Left ventricle myocardium superior (tissue), 1 donor: ENCODE measurements at regions not wholly inside any gene's neighbourhood (a gene's known extent, or its start where the extent isn't known, plus 50 kb on each side); places are given as distances from the start of the nearest gene placed in this dataset.
"Not testable (repeated sequence)": the region's sequence is repeated elsewhere in the genome, so short reads cannot be mapped to it uniquely, and the experiment has no call there.

Experiments
- ATAC-seq: fragments of 200-7000 bp; cut with Tn5 transposase; one replicate; pipeline ENCODE4 v1.9.1; 2020; ENCODE audit warnings: mild to moderate bottlenecking, moderate library complexity
- DNase-seq: peaks from one replicate; pipeline ENCODE4 v3.0.0-alpha.2; 2020
- intact Hi-C: fragments of 100-400 bp; cut with micrococcal nuclease; formaldehyde crosslinking; loops from one replicate; pipeline ENCODE4 v1.11.0; 2022
- donor health status: DM: no; HTN: yes; CAD: no; lungs with severe emphysema.

DNA sequence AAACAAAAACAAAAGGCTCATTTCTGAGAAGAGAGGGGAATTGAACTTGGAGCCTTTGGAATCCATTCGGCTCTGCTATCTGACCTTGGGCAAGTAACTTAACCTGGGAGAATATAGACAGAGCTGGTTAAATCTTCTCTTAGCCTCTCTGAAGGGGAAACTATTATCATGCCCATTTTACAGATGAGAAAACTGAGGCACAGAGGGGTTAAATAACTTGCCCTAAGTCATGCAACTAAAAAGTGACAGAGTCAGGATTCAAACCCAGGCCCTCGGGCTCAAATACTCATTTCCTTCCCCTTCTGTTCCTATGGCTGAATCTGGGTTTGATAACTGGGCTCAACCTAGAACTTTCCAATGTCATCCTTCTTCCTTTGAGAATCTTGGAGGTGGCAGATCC, 291.3 kb upstream of the MSX2 start:
- DNase-seq, result no peak
- no peak for ATAC-seq
- intact Hi-C loops, result no loop called here

DNA sequence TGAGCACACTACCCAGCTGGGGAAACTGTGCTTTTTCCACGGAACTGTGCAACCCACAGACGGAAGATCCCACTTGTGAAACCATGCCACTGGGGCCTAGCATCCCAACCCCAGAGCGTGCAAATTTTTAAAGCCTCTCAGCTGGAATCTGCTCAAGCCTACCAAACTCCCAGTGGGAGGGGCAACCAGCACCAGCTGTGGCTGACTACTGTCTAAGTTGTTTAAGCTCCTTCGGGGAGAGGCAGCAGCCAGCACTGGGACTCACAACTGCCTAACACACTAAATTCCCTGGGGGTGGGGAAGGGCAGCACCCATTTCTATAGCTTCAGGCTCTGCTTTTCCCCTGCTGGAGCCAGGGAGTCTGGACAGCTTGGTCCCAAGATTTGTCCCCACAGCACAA, 287.6 kb upstream of the MSX2 start:
- intact Hi-C loops, result no loop called here
- DNase-seq (no peak), ATAC-seq (no peak)

DNA sequence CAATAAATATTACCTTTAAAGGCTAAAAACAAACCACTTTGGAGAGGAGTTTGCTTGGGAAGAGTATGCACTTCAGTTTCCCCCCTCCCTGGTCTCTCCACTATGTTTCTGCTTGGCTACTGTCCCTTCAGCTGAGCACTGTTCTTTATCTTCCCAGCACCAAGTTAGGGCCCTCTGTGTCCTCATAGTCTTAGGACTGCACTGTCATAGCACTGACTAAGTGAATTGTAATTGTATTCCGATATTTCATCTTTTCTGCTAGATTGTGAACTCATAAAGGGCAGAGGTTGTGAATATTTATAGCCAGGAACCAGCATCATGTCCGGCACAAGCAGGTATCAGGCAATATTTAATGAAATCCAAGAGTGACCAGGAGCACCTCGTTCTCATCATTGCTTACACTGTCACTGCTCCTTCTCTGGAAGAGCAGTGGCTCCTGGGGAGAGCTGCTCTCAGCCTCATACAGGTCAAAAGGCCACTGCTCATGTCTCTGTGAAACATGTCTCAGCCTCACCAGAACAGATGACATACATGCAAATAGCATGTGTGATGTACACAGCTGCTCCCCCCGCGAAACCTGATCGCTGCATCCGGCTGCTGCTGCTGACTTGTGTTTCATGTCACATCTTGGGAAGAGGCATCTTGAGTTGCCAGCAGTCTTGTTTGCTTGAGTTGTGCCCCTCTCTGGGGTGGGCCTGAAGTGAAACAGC, 279.7 kb upstream of the MSX2 start:
- no peak for DNase-seq
- no peak for ATAC-seq
- intact Hi-C loops, result no loop called here

DNA sequence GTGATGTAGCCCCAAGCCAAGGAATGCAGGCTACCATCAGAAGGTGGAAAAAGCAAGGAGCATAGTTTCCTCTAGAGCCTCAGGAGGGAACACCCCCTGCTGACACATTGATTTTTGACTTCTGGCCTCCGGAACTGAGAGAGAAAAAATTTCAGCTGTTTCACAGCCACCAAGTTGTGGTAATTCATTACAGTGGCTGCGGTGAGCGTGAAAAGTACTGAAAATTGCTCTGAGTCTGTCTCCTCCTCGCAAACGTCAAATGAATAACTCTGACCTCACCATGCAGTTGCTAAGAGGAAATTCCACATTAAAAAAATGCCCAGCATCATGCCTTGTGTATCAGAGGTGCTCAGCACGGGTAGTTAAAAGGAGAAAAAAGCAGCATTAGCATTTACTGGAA, 277.9 kb upstream of the MSX2 start:
- DNase-seq, result no peak
- intact Hi-C loops, result no loop called here
- no peak for ATAC-seq

DNA sequence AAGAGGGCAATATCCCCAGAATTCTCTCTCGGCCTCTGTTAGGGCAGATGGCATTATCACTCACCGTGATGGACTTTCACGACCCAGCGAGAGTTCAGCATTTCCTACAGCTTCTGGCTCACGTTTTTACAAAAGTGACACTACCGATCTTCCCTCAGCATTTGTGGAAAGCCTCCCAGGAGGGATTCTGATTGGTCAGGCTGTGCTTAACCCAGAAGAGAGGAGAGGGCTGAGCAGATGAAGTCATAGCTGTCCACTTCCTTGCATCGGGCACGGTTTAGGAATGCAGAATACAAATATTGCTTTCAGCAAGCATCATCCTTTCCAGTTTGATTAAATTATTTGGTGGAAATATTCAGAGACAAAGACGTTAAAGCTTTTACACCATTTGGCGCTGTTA, 277.4 kb upstream of the MSX2 start:
- intact Hi-C loops, result no loop called here
- DNase-seq (no peak), ATAC-seq (no peak)

DNA sequence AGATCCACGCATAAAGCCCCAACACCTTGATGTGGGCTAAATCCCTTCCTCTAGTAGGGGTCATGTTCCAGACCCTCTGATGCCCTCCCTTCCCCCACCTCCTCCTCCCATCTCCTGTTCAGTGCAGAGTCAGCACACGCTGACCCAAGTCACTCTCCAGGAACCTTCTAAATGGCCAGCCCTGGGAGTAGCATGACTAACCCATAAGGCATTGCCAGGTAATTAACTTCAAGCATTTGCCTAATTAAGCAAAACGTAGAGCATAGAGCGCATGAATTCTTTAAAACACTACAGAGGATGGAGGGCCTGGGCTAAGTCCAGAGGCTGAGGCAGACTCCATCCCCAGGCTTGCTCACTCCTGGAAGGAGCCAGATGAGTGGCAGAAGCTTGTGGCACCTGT, 276.3 kb upstream of the MSX2 start:
- intact Hi-C loops, result no loop called here
- no peak for DNase-seq
- no peak for ATAC-seq

DNA sequence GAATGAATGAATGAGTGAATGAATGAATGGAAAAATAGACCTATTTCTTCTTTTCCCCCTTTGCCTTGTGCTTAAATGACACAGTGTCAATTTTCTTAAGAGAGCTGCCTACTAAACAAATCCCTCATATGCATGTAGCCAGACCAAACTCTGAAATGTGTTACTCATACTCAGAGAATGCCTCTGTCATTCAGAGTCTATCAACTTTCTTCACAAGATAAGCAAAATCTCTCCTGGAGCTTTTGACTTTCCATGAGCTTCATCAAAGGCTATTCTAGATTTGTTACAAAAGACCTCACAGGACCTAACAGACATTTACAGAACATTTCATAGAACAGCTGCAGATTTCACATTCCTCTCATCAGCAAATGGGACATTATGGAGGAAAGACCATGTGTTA, 275.7 kb upstream of the MSX2 start:
- no peak for ATAC-seq
- intact Hi-C loops, result no loop called here
- no peak for DNase-seq

DNA sequence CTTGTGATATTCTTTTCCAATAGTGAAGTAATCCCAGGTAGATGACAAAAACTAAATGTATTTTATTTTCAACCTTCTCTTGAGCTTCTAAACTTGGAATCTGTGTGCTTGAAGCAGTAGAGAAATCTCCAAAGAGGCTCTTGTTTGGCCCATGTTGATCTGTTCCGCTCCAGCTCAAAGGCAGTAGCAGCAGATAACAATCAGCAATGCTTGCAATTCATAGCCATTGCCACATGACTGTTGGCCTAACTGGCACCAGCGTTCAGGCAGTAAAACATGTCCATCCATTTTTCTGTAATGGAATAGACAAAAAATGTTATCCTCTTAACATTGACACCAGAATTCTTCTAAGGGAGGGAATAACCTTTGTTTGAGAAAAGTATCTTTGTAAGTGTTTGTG, 270.7 kb upstream of the MSX2 start:
- DNase-seq, result no peak

DNA sequence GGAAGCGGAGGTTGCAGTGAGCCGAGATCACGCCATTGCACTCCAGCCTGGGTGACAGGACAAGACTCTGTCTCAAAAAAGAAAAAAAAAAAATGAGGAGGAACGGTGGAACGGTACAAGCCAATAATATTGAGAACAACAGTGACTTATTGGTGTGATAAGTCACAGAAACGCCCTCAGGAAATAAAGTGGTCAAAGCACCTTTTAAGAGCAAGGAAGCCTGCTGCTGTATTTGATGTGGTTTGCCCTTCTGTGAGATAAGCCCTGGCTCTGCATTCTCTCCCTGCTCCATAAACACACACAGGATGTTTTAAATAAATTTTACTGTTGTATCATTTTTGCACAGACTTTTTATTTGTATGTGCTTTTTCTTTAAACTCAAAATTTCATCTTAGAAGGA, 269.9 kb upstream of the MSX2 start:
- DNase-seq (no peak), ATAC-seq (no peak)
- intact Hi-C loops, result no loop called here

More for the DNA sequence above, 270.7 kb upstream of the MSX2 start:
- intact Hi-C loops, result no loop called here
- ATAC-seq, result no peak

DNA sequence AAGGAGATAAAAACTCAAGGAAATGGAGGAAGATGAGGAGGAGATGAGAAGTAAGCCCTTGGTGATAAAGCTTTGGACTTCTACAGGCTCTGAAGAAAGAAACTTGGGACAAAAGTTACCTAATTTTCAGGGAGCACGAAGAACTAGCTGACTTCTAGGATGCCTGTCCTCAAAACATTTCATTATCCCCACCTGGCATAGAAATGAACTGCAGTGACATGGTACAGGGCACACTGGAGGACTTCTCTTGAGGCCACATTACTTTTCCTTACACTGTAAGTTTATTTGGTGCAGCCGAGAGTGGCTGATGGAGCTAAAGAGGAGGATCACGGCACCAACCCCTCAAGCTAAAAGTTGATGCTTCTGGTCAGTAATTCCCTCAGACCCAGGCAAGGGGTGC, 269.5 kb upstream of the MSX2 start:
- intact Hi-C loops, result no loop called here
- ATAC-seq (no peak), DNase-seq (no peak)

DNA sequence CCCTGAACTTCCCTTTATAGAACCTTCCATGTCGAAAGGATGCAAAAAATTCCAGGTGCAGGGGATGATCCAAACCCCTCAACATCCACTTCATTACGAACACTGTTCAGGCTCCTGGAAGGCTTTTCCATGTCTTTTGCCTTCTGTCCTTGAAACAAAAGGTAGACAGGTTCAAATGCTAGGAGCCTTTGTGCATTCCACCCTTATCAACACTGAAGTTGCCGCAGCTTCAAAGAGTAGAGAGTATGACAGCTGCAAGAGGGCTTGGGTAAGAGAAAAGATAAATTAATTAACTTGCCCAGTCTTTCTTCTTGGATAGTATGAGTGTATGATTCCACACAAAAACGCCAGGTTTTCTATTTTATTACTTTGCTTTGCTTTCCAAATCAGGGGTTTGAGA, 269.1 kb upstream of the MSX2 start:
- no peak for ATAC-seq
- intact Hi-C loops, result no loop called here
- DNase-seq, result no peak

DNA sequence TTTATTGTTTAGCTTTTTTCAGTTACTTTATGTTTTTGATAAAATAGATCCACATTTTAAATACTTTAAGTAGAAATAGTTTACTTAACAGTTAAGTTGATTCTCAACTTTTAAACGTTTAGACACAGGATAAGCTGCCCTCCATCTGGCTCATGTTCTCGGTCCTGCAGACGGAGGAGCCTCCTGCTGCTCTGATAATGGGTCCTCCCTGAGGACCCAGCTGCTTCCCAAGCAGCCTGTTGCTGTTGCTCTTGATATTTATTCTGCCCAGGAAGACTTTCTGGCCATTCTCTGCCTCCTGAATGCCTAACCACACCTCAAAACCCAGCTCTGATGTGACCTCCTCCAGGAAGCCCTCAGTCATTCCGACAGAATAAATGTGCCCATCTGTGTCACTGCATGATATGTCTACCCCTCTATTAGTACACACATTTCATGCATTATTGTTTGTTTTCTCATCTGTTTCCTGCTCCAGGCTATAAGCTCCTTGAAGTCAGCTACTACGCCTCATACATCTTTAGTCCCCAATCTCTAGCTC, 267.2 kb upstream of the MSX2 start:
- no peak for ATAC-seq
- no peak for DNase-seq
- intact Hi-C loops, result no loop called here

DNA sequence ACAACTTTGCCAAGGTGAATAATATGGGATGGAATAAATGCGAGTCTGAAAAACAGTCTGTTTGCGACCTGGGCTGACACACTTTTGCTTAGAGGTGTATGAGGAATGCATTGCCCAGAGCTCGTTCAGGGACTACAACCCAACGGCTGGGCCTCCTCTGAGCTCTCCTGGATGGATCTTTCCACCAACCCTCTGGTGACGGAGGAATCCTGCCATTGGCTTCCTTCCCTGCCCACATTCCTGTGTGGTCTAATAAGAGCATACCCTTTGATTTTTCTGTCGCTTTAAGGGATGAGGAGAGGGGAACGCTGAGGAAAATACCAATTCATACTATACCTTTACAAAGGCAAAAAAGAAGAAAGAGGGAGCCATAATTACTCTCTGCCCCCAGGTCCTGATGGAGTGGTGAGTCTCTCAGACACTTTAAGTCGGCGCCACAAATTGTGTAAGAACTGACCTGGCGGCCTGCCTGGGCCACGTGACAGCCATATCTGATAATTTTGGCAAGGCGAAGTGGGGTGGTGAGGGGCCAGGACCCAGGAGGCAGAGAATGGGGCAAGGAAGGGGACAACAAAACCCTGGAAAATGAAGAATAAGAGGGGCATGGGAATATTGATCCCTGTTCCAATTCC, 265.2 kb upstream of the MSX2 start:
- ATAC-seq, result no peak
- intact Hi-C loops, result no loop called here
- DNase-seq, result no peak

DNA sequence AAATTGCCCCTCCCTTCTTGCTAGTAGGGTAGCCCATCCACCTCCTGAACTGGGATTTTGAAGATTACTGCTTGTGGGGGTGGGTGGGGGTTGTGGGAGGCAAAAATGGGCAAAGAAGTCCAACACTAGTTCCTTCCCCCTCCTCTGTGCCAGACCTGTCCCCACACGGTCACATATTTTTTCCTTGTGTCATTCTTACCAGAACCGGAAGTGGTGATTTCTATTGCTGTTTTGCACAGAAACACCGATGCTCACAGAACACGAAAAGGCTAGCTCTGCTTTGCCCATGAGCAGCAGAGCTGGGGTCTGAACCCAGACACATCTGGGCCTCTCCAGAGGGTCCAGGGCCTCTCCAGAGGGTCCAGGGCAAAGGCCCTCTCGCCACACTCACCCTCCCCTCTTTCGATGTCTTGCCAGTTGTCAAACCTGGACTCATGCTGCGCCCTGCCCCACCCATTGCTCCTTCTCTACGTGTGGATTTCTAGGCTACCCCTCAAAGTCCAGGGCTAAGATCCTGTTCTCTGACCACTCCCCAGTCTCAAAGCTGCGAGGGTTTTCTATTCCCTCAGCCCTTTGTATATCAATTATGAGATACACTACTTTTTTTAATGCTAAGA, 264.4 kb upstream of the MSX2 start:
- intact Hi-C loops, result no loop called here
- ATAC-seq (no peak), DNase-seq (no peak)

DNA sequence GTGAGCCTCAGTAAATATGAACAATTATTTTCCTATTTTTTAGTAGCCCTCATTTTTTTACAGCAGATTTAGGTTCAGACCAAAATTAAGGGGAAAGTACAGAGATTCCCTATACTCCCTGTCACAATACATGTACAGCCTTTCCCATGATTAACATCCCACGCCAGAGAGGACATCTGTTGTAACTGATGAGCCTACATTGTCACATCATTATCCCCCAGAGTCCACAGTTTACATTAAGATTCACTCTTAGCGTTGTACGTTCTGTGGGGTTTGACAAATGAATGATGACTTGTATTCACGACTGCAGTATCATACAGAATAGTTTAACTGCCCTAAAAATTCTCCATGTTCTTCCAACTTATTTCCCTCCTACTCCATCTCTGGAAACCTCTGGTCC, 262.3 kb upstream of the MSX2 start:
- ATAC-seq, result no peak
- intact Hi-C loops, result no loop called here
- DNase-seq, result no peak

DNA sequence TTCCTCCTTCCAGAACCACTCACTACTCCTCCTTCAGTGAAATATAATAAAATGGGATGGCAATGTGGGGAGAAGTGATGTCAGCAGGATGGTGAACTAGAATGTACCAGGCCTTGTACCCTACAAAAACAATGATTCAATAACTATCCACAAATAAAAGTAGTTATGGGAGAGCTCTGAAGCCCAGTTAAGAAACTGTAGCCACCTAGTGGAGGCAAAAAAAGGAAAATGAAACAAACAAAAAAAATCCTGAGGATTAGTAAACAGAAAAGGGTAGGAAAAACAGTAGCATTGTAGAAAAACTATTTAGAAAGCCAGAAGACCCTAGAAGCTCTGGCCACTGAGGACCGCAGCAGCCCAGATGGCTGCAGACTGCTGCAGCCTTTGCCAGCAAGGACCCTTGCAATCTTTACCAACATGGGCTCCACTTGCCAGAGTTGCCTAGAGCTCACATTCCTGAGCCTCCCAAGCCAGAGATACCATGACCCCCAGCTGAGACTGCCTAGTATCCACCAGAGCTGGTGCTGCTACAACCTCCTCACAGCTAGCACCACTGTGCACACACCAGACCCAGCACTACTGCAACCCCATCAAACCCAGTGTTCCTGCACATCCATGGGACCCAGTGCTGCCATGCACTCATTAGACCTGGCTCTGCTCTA, 259.7 kb upstream of the MSX2 start:
- intact Hi-C loops, result no loop called here
- DNase-seq (no peak), ATAC-seq (no peak)

DNA sequence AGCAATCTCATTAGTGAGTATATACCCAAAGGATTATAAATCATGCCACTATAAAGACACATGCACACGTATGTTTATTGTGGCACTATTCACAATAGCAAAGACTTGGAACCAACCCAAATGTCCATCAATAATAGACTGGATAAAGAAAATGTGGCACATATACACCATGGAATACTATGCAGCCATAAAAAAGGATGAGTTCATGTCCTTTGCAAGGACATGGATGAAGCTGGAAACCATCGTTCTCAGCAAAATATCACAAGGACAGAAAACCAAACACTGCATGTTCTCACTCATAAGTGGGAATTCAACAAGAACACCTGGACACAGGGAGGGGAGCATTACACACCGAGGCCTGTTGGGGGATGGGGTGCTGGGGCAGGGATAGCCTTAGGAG, 252.9 kb upstream of the MSX2 start:
- intact Hi-C loops, ATAC-seq: not testable (repeated sequence)

DNA sequence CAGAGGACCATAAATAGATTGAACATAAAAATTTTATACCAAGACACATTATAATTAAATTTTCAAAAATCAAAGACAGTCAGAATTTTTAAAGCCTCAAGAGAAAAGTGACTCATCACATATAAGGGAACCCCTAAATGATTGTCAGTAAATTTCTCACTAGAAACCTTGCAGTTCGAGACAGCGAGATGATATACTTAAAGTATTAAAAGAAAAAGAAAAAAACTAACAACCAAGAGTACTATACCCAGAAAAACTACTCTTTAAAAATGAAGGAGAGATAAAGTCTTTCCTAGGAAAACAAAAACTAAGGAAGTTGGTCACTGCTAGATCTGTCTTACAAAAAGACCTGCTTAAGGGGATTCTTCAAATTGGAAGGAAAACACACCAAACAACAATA, 251.4 kb upstream of the MSX2 start:
- ATAC-seq (no peak), DNase-seq (no peak)
- intact Hi-C loops, result no loop called here

More for the DNA sequence above, 252.9 kb upstream of the MSX2 start:
- DNase-seq, result not testable (repeated sequence)

DNA sequence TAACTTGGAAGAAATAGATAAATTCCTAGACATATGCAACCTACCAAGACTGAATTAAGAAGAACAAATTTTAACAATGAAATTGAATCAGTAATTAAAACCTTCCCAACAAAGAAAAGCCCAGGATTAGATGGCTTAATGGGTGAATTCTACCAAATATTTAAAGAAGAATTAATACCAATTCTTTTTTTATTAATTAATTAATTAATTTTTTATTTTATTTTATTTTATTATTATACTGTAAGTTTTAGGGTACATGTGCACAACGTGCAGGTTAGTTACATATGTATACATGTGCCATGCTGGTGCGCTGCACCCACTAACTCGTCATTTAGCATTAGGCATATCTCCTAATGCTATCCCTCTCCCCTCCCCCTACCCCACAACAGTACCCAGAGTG, 248.4 kb upstream of the MSX2 start:
- DNase-seq, intact Hi-C loops, ATAC-seq: not testable (repeated sequence)

DNA sequence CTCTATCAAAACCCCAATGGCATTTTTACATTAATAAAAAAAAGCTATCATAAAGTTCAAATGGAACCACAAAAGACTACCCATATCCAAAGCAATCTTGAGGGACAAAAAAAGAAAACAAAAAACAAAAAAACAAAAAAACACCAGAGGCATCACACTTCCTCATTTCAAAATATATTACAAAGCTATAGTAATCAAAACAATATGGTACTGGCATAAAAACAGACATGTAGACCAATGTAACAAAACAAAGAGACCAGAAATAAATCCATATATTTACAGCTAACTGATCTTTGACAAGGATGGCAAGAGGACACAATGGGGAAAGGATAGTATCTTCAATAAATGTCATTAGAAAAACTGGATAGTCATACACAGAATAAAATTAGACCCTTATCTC, 245.1 kb upstream of the MSX2 start:
- intact Hi-C loops, result no loop called here
- DNase-seq (no peak), ATAC-seq (no peak)
